ENCODE measurements at regions not wholly inside any gene's neighbourhood (a gene's known extent, or its start where the extent isn't known, plus 50 kb on each side); places are given as distances from the start of the nearest gene placed in this dataset.

DNA sequence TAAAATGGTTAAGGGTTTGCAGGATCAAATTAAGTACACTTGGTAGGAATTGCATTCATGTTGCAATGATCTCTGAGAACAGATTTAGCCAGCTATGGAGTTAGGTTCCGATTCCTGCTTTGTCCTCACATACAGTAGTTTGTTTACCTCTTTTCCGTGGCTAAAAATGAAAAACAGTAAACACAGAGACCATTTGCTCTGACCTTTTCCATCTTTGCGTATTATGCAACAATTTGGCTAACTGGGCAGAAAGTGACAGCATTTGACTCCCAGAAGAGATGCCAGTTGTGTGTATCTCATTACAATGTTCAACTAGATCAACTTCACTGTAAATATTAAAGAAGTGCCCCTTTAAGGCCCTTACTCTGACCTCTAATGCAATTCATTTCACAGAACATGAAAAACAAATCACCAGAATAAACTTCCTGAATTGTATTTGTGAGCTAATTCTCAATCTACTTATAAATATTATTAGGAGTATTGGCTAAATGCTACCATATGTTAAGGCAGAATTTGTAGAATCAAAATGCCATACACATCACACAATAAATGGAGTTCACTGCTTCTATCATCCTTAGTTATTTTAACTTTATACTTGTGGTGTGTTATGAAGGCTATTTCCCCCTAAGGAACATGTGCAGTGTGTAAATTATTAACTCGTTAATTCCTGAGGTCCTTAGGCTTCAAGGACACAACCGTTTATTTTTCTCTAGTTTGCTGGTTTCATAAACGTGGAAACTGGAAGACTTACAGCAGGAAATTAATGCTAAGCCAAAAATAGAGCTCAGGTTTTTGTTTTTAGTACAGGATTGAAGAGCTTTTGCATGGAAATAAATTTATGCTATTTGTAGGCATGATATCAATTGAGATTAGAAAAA, 380.7 kb upstream of the CITED2 start:
- TF ChIP-seq EZH2phosphoT487 (IDR thresholded peaks at IDR 0.05; ENCODE audit: insufficient read depth, low read depth) (no peak), EZH2 (IDR thresholded peaks at IDR 0.05; ENCODE audit: insufficient read depth, poor library complexity, severe bottlenecking) (no peak)

Data from GM23248 (cell line).